Lower leg skin (tissue), 4 donors: ENCODE measurements at regions not wholly inside any gene's neighbourhood (a gene's known extent, or its start where the extent isn't known, plus 50 kb on each side); places are given as distances from the start of the nearest gene placed in this dataset.
"Not testable (repeated sequence)": the region's sequence is repeated elsewhere in the genome, so short reads cannot be mapped to it uniquely, and the experiment has no call there.

Experiments used
- DNase-seq, 2 donors: peaks; one replicate each; pipeline ENCODE4 v3.0.0-alpha.2; 2019; ENCODE audit warnings: low spot score in 2 of 2
- H3K4me3 ChIP-seq: fragments of 200-600 bp; sonication (generic); 2 replicates; pipeline ENCODE4 v1.5.1; 2017; ENCODE audit warnings: mild to moderate bottlenecking, low read depth; ENCODE audit not compliant: poor library complexity, severe bottlenecking
- CTCF ChIP-seq, 3 donors: fragments of 450-650 bp; IDR thresholded peaks; one replicate each; pipeline ENCODE4 v1.5.1; 2016; ENCODE audit warnings: antibody characterized with exemption in 3 of 3, mild to moderate bottlenecking in 3 of 3, moderate library complexity in 2 of 3
- POLR2A ChIP-seq, 2 donors: fragments of 450-650 bp; IDR thresholded peaks; one replicate each; pipeline ENCODE4 v1.6.1; 2016 to 2017; ENCODE audit warnings: antibody characterized with exemption in 2 of 2, mild to moderate bottlenecking in 1 of 2, moderate library complexity in 1 of 2
- WGBS, 2 donors: methylation state at CpG; one replicate each; pipeline ENCODE4 v1.1.5; 2018; 5-methylcytosine and 5-hydroxymethylcytosine counted together
- intact Hi-C: fragments of 100-400 bp; cut with DNase I; formaldehyde crosslinking; loops from one replicate; pipeline ENCODE4 v1.15.0; 2023; ENCODE audit warnings: low total_unique reads

DNA sequence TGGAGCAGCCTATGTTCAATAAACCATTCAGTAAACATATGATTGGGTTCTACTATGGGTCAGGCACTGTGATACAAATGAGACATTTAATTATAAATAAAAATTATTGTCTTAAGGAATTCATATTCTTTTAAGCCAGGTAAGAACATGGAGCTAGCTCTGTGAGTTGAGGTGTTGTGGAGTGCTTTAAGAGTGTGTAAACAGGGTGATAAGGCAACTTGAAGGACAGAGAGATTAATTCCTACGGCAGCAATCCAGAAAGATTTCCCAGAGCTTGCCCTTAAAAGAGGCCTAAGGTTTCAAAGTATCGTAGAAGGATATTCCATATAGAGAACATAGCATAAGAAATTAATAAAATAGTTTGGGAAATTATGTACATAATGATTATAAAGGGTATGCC lies 126.4 kb upstream of the FAT3 start:
- no peak overlapping the region for H3K4me3 ChIP-seq
- WGBS, 2 donors: 89 to 90% methylated on average over 2 of the region's 2 CpGs
- DNase-seq: no peak
- intact Hi-C loops: no loop called here
- TF ChIP-seq POLR2A (IDR thresholded peaks at IDR 0.05): no peak
- TF ChIP-seq CTCF (IDR thresholded peaks at IDR 0.05): no peak

GRCh38 chr11:92087725-92088537 lies 136.7 kb upstream of the FAT3 start:
- TF ChIP-seq CTCF (IDR thresholded peaks at IDR 0.05): no peak
- no peak for TF ChIP-seq POLR2A (IDR thresholded peaks at IDR 0.05)
- intact Hi-C loops: no loop called here
- H3K4me3 ChIP-seq: no peak overlapping the region
- WGBS, 2 donors: 65 to 73% methylated on average over 5 of the region's 5 CpGs
- no peak for DNase-seq

GRCh38 chr11:92083123-92083522 lies 141.5 kb upstream of the FAT3 start:
- TF ChIP-seq CTCF (IDR thresholded peaks at IDR 0.05): no peak
- no peak for TF ChIP-seq POLR2A (IDR thresholded peaks at IDR 0.05)
- WGBS, 2 donors: 74 to 78% methylated on average over 3 of the region's 3 CpGs
- intact Hi-C loops: no loop called here
- H3K4me3 ChIP-seq: no peak overlapping the region
- DNase-seq: no peak

- DNase-seq: no peak
- TF ChIP-seq CTCF (IDR thresholded peaks at IDR 0.05) (no peak), POLR2A (IDR thresholded peaks at IDR 0.05) (no peak)
- intact Hi-C loops: no loop called here
- H3K4me3 ChIP-seq: no peak overlapping the region
Observed at GRCh38 chr11:92082652-92083051, 142.0 kb upstream of the FAT3 start.

DNA sequence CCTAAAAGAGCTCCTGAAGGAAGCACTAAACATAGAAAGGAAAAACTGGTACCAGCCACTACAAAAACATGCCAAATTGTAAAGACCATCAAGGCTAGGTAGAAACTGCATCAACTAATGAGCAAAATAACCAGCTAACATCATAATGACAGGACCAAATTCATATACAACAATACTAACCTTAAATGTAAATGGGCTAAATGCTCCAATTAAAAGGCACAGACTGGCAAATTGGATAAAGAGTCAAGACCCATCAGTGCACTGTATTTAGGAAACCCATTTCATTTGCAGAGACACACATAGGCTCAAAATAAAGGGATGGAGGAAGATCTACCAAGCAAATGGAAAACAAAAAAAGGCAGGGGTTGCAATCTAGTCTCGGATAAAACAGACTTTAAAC lies 150.1 kb upstream of the FAT3 start:
- intact Hi-C loops, DNase-seq, H3K4me3 ChIP-seq: not testable (repeated sequence)
- 85 to 87% methylated on average over 1 of the region's 1 CpG for WGBS, 2 donors

DNA sequence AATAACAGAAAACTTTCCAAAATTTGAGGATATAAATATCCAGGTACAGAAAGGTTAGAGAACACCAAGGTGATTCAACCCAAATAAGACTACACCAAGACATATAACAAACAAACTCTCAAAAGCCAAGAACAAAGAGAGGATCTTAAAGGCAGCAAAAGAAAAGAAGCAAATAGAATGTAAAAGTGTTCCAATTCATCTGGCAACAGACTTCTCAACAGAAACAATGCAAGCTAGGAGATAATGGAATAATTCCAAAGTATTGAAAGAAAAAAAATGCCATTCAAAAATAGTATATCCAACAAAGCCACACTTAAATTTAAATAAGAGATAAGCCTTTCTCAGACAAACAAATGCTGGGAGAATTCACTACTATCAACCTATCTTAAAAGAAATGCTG lies 153.0 kb upstream of the FAT3 start:
- no peak overlapping the region for H3K4me3 ChIP-seq
- TF ChIP-seq CTCF (IDR thresholded peaks at IDR 0.05): no peak
- TF ChIP-seq POLR2A (IDR thresholded peaks at IDR 0.05): no peak
- intact Hi-C loops: no loop called here
- DNase-seq: no peak
